ENCODE measurements at regions not wholly inside any gene's neighbourhood (a gene's known extent, or its start where the extent isn't known, plus 50 kb on each side); places are given as distances from the start of the nearest gene placed in this dataset.

DNA sequence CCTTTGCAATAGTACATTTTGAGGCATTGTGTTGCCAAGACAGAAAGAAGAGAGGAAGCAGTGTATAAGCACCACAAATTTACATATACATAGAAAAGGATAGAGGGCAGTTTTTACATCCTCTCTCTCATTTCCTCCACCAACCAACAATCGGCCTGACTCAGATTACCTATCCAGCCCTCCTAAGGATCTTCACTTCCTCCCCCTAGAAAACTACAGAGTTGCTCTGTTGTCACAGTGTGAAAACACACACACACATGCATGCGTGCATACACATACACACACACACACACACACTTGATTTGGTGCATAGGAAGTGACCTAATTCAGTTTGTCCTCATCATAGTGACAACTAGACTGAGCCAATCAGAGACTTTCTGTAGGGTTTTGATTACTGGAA lies 98.8 kb upstream of the SPRY1 start:
- TF ChIP-seq CTCF (IDR thresholded peaks at IDR 0.05) (no peak), POLR2A (IDR thresholded peaks at IDR 0.05) (no peak)
